ENCODE measurements at regions not wholly inside any gene's neighbourhood (a gene's known extent, or its start where the extent isn't known, plus 50 kb on each side); places are given as distances from the start of the nearest gene placed in this dataset.

DNA sequence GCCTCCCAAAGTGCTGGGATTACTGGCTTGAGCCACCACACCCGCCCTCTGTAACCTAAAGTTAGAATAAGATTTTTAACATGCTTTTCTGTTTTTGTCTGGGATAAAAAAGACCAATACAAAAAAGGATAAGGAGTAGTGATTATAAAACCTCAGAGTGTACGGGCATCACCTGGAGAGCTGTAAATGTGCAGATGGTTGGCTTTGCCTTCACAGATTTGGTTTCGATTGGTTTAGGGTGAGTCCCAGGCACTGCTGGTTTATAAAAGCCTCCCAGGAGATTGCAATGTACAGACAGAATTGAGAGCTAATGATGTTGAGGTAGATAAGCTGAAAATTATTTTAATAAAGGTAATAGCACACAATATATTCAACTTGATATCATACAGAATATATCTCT, 289.7 kb upstream of the FSHR start:
- no peak for DNase-seq (ENCODE audit: low read depth)
- no peak for TF ChIP-seq CTCF (IDR thresholded peaks at IDR 0.05; ENCODE audit: insufficient read depth, low read length)
- H3K4me3 ChIP-seq (ENCODE audit: low read depth, low read length): no peak overlapping the region

GRCh38 chr2:49426996-49427395, 272.7 kb upstream of the FSHR start:
- DNase-seq (ENCODE audit: low read depth): no peak
- no peak overlapping the region for H3K4me3 ChIP-seq (ENCODE audit: low read depth, low read length)
- no peak for TF ChIP-seq CTCF (IDR thresholded peaks at IDR 0.05; ENCODE audit: insufficient read depth, low read length)

DNA sequence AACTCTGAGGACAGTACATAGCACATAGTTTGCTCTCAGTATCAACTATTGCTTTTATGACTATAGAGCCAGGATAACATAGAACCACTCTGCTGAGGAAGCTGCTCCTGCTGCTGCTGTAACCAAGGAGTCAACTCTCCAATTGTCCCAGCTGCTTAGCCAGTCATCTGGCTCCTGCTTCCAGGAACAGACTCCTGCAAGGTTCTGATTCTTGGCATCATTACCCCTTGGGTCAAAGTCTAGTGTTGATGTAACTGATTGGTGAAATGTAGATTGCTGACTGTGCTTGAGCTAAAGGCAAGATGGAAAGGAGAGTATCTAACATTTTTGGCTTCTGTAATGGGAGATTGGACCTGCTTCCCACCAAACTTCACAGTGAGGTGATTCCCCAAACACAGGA, 261.9 kb upstream of the FSHR start:
- no peak for TF ChIP-seq CTCF (IDR thresholded peaks at IDR 0.05; ENCODE audit: insufficient read depth, low read length)
- no peak for DNase-seq (ENCODE audit: low read depth)
- no peak overlapping the region for H3K4me3 ChIP-seq (ENCODE audit: low read depth, low read length)

- no peak for TF ChIP-seq CTCF (IDR thresholded peaks at IDR 0.05; ENCODE audit: insufficient read depth, low read length)
- no peak overlapping the region for H3K4me3 ChIP-seq (ENCODE audit: low read depth, low read length)
- no peak for DNase-seq (ENCODE audit: low read depth)
Observed at GRCh38 chr2:49404108-49404507, 249.8 kb upstream of the FSHR start.

GRCh38 chr2:49403637-49404036, 249.3 kb upstream of the FSHR start:
- TF ChIP-seq CTCF (IDR thresholded peaks at IDR 0.05; ENCODE audit: insufficient read depth, low read length): no peak
- H3K4me3 ChIP-seq (ENCODE audit: low read depth, low read length): no peak overlapping the region
- DNase-seq (ENCODE audit: low read depth): no peak

GRCh38 chr2:49379406-49379805, 225.1 kb upstream of the FSHR start:
- TF ChIP-seq CTCF (IDR thresholded peaks at IDR 0.05; ENCODE audit: insufficient read depth, low read length): no peak
- DNase-seq (ENCODE audit: low read depth): no peak
- no peak overlapping the region for H3K4me3 ChIP-seq (ENCODE audit: low read depth, low read length)

GRCh38 chr2:49371128-49371701, 216.9 kb upstream of the FSHR start:
- no peak for DNase-seq (ENCODE audit: low read depth)
- TF ChIP-seq CTCF (IDR thresholded peaks at IDR 0.05; ENCODE audit: insufficient read depth, low read length): no peak
- H3K4me3 ChIP-seq (ENCODE audit: low read depth, low read length): no peak overlapping the region

Measured in fibroblast of the aortic adventitia (primary cell).